ENCODE measurements at regions not wholly inside any gene's neighbourhood (a gene's known extent, or its start where the extent isn't known, plus 50 kb on each side); places are given as distances from the start of the nearest gene placed in this dataset.

GRCh38 chr7:68542831-68543230, 1055.4 kb upstream of the AUTS2 start:
- TF ChIP-seq CTCF (conservative IDR thresholded peaks at IDR 0.05; ENCODE audit: low read depth, low read length) = no peak
- no peak for TF ChIP-seq SMC3 (IDR thresholded peaks at IDR 0.05; ENCODE audit: low read depth, low read length)
- TF ChIP-seq CEBPB (IDR thresholded peaks at IDR 0.05; ENCODE audit: low read depth, low read length) = no peak
- no peak for TF ChIP-seq POLR2A (IDR thresholded peaks at IDR 0.05; ENCODE audit: low read depth, low read length)
- TF ChIP-seq RAD21 (IDR thresholded peaks at IDR 0.05; ENCODE audit: low read length) = no peak
- TF ChIP-seq MAZ (IDR thresholded peaks at IDR 0.05; ENCODE audit: borderline replicate concordance, low read depth, low read length) = no peak
- TF ChIP-seq, protein P1, sequence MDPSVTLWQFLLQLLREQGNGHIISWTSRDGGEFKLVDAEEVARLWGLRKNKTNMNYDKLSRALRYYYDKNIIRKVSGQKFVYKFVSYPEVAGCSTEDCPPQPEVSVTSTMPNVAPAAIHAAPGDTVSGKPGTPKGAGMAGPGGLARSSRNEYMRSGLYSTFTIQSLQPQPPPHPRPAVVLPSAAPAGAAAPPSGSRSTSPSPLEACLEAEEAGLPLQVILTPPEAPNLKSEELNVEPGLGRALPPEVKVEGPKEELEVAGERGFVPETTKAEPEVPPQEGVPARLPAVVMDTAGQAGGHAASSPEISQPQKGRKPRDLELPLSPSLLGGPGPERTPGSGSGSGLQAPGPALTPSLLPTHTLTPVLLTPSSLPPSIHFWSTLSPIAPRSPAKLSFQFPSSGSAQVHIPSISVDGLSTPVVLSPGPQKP (IDR thresholded peaks at IDR 0.05; ENCODE audit: borderline replicate concordance, low read depth, low read length) = no peak

Measured in IMR-90 (cell line).